H9 (cell line): ENCODE measurements at regions not wholly inside any gene's neighbourhood (a gene's known extent, or its start where the extent isn't known, plus 50 kb on each side); places are given as distances from the start of the nearest gene placed in this dataset.

ENCODE experiments used
- DNase-seq: peaks from one replicate; pipeline ENCODE4 v3.0.0-alpha.2; 2017
- H2AFZ ChIP-seq: one replicate; pipeline ENCODE4 v1.6.1; 2013; ENCODE audit warnings: mild to moderate bottlenecking, low read length, control low read depth, moderate library complexity
- H2AK5ac ChIP-seq: 2 replicates; pipeline ENCODE4 v1.6.1; 2013; ENCODE audit warnings: low read length, control low read depth, mixed read lengths; ENCODE audit not compliant: insufficient read length
- H2BK120ac ChIP-seq: one replicate; pipeline ENCODE4 v1.6.1; 2013; ENCODE audit warnings: low read depth, mild to moderate bottlenecking, low read length, control low read depth, inconsistent platforms; ENCODE audit not compliant: poor library complexity, severe bottlenecking
- H2BK12ac ChIP-seq: 2 replicates; pipeline ENCODE4 v1.6.1; 2013; ENCODE audit warnings: low read length, control low read depth, mixed read lengths, low read depth; ENCODE audit not compliant: insufficient read length
- H2BK15ac ChIP-seq: 2 replicates; pipeline ENCODE4 v1.6.1; 2013; ENCODE audit warnings: low read depth, low read length, control low read depth
- H2BK20ac ChIP-seq: one replicate; pipeline ENCODE4 v1.6.1; 2013; ENCODE audit warnings: low read depth, mild to moderate bottlenecking, low read length, control low read depth, inconsistent platforms; ENCODE audit not compliant: poor library complexity, severe bottlenecking
- H2BK5ac ChIP-seq: 2 replicates; pipeline ENCODE4 v1.6.1; 2013; ENCODE audit warnings: low read length, control low read depth, mixed read lengths; ENCODE audit not compliant: insufficient read length
- H3K14ac ChIP-seq: 2 replicates; pipeline ENCODE4 v1.6.1; 2013; ENCODE audit warnings: low read length, control low read depth; ENCODE audit not compliant: insufficient read depth
- H3K18ac ChIP-seq: 2 replicates; pipeline ENCODE4 v1.6.1; 2013; ENCODE audit warnings: low read depth, mild to moderate bottlenecking, mixed read lengths, low read length, control low read depth; ENCODE audit not compliant: insufficient read length
- H3K23ac ChIP-seq: 2 replicates; pipeline ENCODE4 v1.6.1; 2013; ENCODE audit warnings: low read length, control low read depth, mixed read lengths, low read depth; ENCODE audit not compliant: insufficient read length
- H3K23me2 ChIP-seq: 2 replicates; pipeline ENCODE4 v1.6.1; 2013; ENCODE audit warnings: low read depth, mild to moderate bottlenecking, mixed read lengths, low read length, control low read depth; ENCODE audit not compliant: insufficient read length, poor library complexity, severe bottlenecking
- H3K27ac ChIP-seq: 2 replicates; pipeline ENCODE4 v1.5.1; 2013; ENCODE audit warnings: low read length, control low read depth, mixed read lengths, low read depth; ENCODE audit not compliant: insufficient read length
- H3K27me3 ChIP-seq: 2 replicates; pipeline ENCODE4 v1.6.1; 2013; ENCODE audit warnings: low read length, control low read depth, inconsistent platforms; ENCODE audit not compliant: insufficient read depth
- H3K4ac ChIP-seq: 2 replicates; pipeline ENCODE4 v1.6.1; 2013; ENCODE audit warnings: low read depth, mild to moderate bottlenecking, control low read depth, inconsistent platforms, low read length, moderate library complexity
- H3K4me1 ChIP-seq: 2 replicates; pipeline ENCODE4 v1.6.1; 2013; ENCODE audit warnings: low read length, control low read depth, inconsistent platforms; ENCODE audit not compliant: insufficient read depth
- H3K4me2 ChIP-seq: 2 replicates; pipeline ENCODE4 v1.6.1; 2013; ENCODE audit warnings: low read length, control low read depth, mixed read lengths; ENCODE audit not compliant: insufficient read length, insufficient read depth
- H3K56ac ChIP-seq: 2 replicates; pipeline ENCODE4 v1.6.1; 2013; ENCODE audit warnings: low read depth, mild to moderate bottlenecking, mixed read lengths, low read length, control low read depth; ENCODE audit not compliant: insufficient read length
- H3K79me1 ChIP-seq: 2 replicates; pipeline ENCODE4 v1.6.1; 2013; ENCODE audit warnings: low read depth, mild to moderate bottlenecking, moderate library complexity, low read length, control low read depth, inconsistent platforms; ENCODE audit not compliant: insufficient read depth, poor library complexity, severe bottlenecking
- H3K79me2 ChIP-seq: 2 replicates; pipeline ENCODE4 v1.6.1; 2013; ENCODE audit warnings: low read length, control low read depth, inconsistent platforms; ENCODE audit not compliant: insufficient read depth
- H3K9ac ChIP-seq: 2 replicates; pipeline ENCODE4 v1.6.1; 2013; ENCODE audit warnings: low read length, control low read depth, mixed read lengths; ENCODE audit not compliant: insufficient read length; ENCODE audit errors: extremely low read depth
- H3K9me3 ChIP-seq: one replicate; pipeline ENCODE4 v1.6.1; 2013; ENCODE audit warnings: low read depth, low read length, inconsistent platforms; ENCODE audit not compliant: control insufficient read depth
- H3T11ph ChIP-seq: one replicate; pipeline ENCODE4 v1.6.1; 2013; ENCODE audit warnings: mild to moderate bottlenecking, low read length, control low read depth, inconsistent platforms
- H4K20me1 ChIP-seq: one replicate; pipeline ENCODE4 v1.6.1; 2013; ENCODE audit not compliant: control insufficient read depth, insufficient read length, insufficient read depth
- H4K5ac ChIP-seq: 2 replicates; pipeline ENCODE4 v1.6.1; 2013; ENCODE audit warnings: low read depth, mild to moderate bottlenecking, mixed read lengths, low read length, control low read depth; ENCODE audit not compliant: insufficient read length
- H4K8ac ChIP-seq: replicated peaks from 2 replicates; pipeline ENCODE4 v1.6.1; 2013; ENCODE audit warnings: low read length, control low read depth, mixed read lengths, low read depth; ENCODE audit not compliant: insufficient read length
- H4K91ac ChIP-seq: 2 replicates; pipeline ENCODE4 v1.6.1; 2013; ENCODE audit warnings: low read depth, mild to moderate bottlenecking, moderate library complexity, mixed read lengths, low read length, control low read depth; ENCODE audit not compliant: insufficient read length
- H3K27ac Mint-ChIP-seq, 3 experiments: 2 replicates in 2 of 3; 3 replicates in 1 of 3; pipeline ENCODE4 v1.8.0; 2020 to 2021; ENCODE audit warnings: mixed read lengths in 3 of 3, mild to moderate bottlenecking in 1 of 3, moderate library complexity in 1 of 3
- H3K27me3 Mint-ChIP-seq: 2 replicates; pipeline ENCODE4 v1.8.0; 2021; ENCODE audit warnings: low read depth, mild to moderate bottlenecking, moderate library complexity, mixed read lengths
- H3K36me3 Mint-ChIP-seq, 3 experiments: 2 replicates in 2 of 3; 3 replicates in 1 of 3; pipeline ENCODE4 v1.8.0; 2020 to 2021; ENCODE audit warnings: low read depth in 3 of 3, mixed read lengths in 3 of 3; ENCODE audit not compliant: insufficient read depth in 1 of 3
- H3K4me1 Mint-ChIP-seq, 2 experiments: 2 replicates each; pipeline ENCODE4 v1.8.0; 2020; ENCODE audit warnings: mixed read lengths in 2 of 2
- H3K4me3 Mint-ChIP-seq, 2 experiments: 2 replicates in 1 of 2; 3 replicates in 1 of 2; pipeline ENCODE4 v1.8.0; 2020 to 2021; ENCODE audit warnings: mild to moderate bottlenecking in 2 of 2, mixed read lengths in 2 of 2, moderate library complexity in 1 of 2
- H3K9me3 Mint-ChIP-seq, 2 experiments: 2 replicates in 1 of 2; 3 replicates in 1 of 2; pipeline ENCODE4 v1.8.0; 2020; ENCODE audit warnings: mild to moderate bottlenecking in 2 of 2, mixed read lengths in 2 of 2, moderate library complexity in 1 of 2
- CTCF ChIP-seq: fragments of 200-600 bp; sonication (generic); conservative IDR thresholded peaks from 3 replicates; pipeline ENCODE4 v1.8.0; 2021; ENCODE audit warnings: antibody characterized with exemption, mild to moderate bottlenecking
- WGBS: extraction: QIAGEN DNeasy Blood & Tissue Kit; methylation state at CpG from one replicate; pipeline ENCODE4 v1.1.7; 2013; ENCODE audit warnings: missing lambda C conversion rate, low lambda C conversion rate, mixed read lengths; ENCODE audit not compliant: insufficient read length; ENCODE audit errors: extremely low coverage; 5-methylcytosine and 5-hydroxymethylcytosine counted together

- Histone ChIP-seq H3K4me2 (no peak overlapping the region), H3K4me1 (no peaks in the 10 kb centered on the region), H2BK20ac (no peak overlapping the region), H4K20me1 (no peaks in the 10 kb centered on the region), H2BK120ac (no peak overlapping the region), H3K23ac (no peak overlapping the region), H3T11ph (no peak overlapping the region), H3K14ac (no peak overlapping the region), H3K9me3 (no peaks in the 10 kb centered on the region), H3K79me2 (no peaks in the 10 kb centered on the region), H2BK12ac (no peak overlapping the region), H2BK15ac (no peak overlapping the region), H3K4ac (no peak overlapping the region), H3K27ac (no peak overlapping the region), H4K8ac (no peak overlapping the region), H3K9ac (no peak overlapping the region), H2BK5ac (no peak overlapping the region), H3K79me1 (no peaks in the 10 kb centered on the region), H3K27me3 (no peaks in the 10 kb centered on the region), H3K23me2 (no peaks in the 10 kb centered on the region), H3K56ac (no peak overlapping the region), H2AFZ (no peak overlapping the region), H4K5ac (no peak overlapping the region), H4K91ac (no peak overlapping the region), H2AK5ac (no peak overlapping the region), H3K18ac (no peak overlapping the region)
- Mint-ChIP-seq H3K4me1 (no peaks in the 10 kb centered on the region), H3K36me3 (no peaks in the 10 kb centered on the region; a peak in 1 of 7 replicates), H3K27ac (no peak overlapping the region), H3K27me3 (peaks cover 5% of the 10 kb centered on the region), H3K4me3 (no peak overlapping the region), H3K9me3 (no peaks in the 10 kb centered on the region)
- TF ChIP-seq CTCF = no peak
- WGBS = no CpG with 5 or more reads among the region's 2 CpGs
- DNase-seq = no peak
Observed at GRCh38 chr10:23742368-23742767, 303.5 kb downstream of the OTUD1 start.
